ENCODE measurements at regions not wholly inside any gene's neighbourhood (a gene's known extent, or its start where the extent isn't known, plus 50 kb on each side); places are given as distances from the start of the nearest gene placed in this dataset.
"Not testable (repeated sequence)": the region's sequence is repeated elsewhere in the genome, so short reads cannot be mapped to it uniquely, and the experiment has no call there.

DNA sequence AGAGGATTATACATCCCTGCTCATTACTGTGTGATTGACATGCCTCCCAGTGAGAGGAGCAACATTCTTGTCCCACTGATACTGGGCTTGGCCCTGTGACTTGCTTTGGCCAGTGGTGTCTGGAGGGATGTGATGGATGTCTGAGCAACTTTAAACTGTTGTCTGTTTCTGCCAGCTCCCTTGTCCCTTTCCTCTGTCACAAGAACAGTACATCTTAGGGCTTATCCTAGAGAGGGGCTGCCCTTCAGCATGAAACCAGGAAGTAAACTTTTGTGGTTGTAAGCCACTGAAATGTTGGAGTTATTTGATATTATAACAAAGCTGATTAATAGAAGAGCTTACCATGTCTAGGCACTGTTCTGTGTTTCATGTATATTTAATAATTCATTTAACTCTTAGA is 82.9 kb upstream of the GPRC5B start:
- Histone ChIP-seq H3K4me3 (ENCODE audit: low read depth, low read length) (no peak overlapping the region), H3K9me3 (peaks cover 2% of the 10 kb centered on the region; the same call in 1 of the 2 replicates), H3K4me1 (no peaks in the 10 kb centered on the region), H3K27me3 (no peaks in the 10 kb centered on the region), H3K36me3 (no peaks in the 10 kb centered on the region)
- TF ChIP-seq, protein P1, sequence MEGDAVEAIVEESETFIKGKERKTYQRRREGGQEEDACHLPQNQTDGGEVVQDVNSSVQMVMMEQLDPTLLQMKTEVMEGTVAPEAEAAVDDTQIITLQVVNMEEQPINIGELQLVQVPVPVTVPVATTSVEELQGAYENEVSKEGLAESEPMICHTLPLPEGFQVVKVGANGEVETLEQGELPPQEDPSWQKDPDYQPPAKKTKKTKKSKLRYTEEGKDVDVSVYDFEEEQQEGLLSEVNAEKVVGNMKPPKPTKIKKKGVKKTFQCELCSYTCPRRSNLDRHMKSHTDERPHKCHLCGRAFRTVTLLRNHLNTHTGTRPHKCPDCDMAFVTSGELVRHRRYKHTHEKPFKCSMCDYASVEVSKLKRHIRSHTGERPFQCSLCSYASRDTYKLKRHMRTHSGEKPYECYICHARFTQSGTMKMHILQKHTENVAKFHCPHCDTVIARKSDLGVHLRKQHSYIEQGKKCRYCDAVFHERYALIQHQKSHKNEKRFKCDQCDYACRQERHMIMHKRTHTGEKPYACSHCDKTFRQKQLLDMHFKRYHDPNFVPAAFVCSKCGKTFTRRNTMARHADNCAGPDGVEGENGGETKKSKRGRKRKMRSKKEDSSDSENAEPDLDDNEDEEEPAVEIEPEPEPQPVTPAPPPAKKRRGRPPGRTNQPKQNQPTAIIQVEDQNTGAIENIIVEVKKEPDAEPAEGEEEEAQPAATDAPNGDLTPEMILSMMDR (IDR thresholded peaks at IDR 0.05; ENCODE audit: low read depth, low read length), result no peak
- no peak for DNase-seq

DNA sequence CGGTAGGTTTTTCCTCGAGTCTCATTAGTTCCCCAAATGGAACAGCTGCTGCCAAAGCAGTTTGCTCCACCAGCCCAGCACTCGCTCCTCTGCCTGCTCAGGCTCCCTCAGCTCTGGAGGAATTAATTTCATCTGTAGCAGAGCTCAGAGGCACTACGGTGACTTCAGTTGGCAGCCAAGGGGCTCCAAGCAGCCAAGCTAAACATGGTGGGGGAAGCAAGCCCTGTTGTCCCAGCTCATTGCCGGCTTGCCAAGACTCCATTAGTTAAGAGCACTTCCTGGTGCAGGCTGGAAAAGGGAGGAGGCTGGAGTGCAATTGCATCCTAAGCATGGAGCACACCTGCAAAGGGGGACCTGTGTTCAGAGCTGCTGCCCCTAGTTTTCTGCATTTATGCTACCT is 78.7 kb upstream of the GPRC5B start:
- no peak for DNase-seq
- H3K27me3 ChIP-seq, result no peaks in the 10 kb centered on the region
- H3K4me3 ChIP-seq (ENCODE audit: low read depth, low read length), result no peak overlapping the region
- H3K4me1 ChIP-seq, result no peaks in the 10 kb centered on the region
- H3K9me3 ChIP-seq, result peaks cover 2% of the 10 kb centered on the region; the same call in 1 of the 2 replicates
- TF ChIP-seq, protein P1 (IDR thresholded peaks at IDR 0.05; ENCODE audit: low read depth, low read length), result no peak
- H3K36me3 ChIP-seq, result no peaks in the 10 kb centered on the region

DNA sequence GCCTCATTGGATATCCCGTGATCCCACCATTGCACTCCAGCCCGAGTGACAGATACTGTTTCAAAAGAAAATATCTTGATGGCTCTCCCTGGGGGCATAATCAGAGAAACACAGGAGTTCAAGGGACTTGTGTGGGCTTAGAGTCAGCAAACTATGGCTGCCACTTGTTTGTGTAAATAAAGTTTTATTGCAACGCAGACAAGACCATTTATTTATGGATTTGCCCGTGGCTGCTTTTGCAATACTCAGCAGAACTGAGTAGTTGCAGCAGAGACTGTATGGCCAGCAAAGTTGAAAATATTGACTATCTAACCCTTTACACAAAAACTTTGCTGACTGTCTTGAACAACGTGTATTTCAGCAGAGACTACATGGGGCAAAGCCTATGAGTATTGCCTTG is 75.5 kb upstream of the GPRC5B start:
- H3K9me3 ChIP-seq, result no peaks in the 10 kb centered on the region
- no peaks in the 10 kb centered on the region for H3K4me1 ChIP-seq
- H3K36me3 ChIP-seq, result no peaks in the 10 kb centered on the region
- DNase-seq, result no peak
- H3K4me3 ChIP-seq (ENCODE audit: low read depth, low read length), result no peak overlapping the region
- H3K27me3 ChIP-seq, result no peaks in the 10 kb centered on the region
- TF ChIP-seq, protein P1 (IDR thresholded peaks at IDR 0.05; ENCODE audit: low read depth, low read length), result no peak

DNA sequence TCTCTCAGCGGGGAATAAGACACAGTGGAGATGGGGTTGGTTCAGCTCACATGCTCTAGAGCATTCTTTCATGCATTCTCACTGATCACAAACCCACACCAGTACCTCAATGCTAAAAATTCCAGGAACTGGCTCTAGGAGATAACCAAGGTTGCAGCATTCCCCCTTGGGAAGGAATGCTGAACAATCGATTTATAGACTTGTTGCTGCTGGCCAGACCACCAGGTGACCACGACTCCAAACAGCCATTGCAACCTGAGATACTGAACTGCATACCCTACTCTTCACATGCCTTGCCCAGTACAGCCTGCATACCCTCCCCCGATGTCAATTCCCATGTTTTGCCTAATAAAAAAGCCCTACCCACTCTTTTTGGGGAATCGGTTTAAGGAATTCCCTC is 75.1 kb upstream of the GPRC5B start:
- DNase-seq, result no peak
- Histone ChIP-seq H3K27me3 (no peaks in the 10 kb centered on the region), H3K9me3 (no peaks in the 10 kb centered on the region), H3K36me3 (no peaks in the 10 kb centered on the region), H3K4me3 (ENCODE audit: low read depth, low read length) (no peak overlapping the region), H3K4me1 (no peaks in the 10 kb centered on the region)
- TF ChIP-seq, protein P1 (IDR thresholded peaks at IDR 0.05; ENCODE audit: low read depth, low read length), result no peak

DNA sequence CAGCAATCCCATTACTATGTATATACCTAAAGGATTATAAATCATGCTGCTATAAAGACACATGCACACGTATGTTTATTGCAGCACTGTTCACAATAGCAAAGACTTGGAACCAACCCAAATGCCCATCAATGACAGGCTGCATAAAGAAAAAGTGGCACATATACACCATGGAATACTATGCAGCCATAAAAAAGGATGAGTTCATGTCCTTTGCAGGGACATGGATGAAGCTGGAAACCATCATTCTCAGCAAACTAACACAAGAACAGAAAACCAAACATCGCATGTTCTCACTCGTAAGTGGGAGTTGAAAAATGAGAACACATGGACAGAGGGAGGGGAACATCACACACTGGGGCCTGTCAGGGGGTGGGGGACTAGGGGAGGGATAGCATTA is 71.2 kb upstream of the GPRC5B start:
- not testable (repeated sequence) for H3K4me1 ChIP-seq; H3K9me3 ChIP-seq; H3K36me3 ChIP-seq; H3K27me3 ChIP-seq; DNase-seq; H3K4me3 ChIP-seq (ENCODE audit: low read depth, low read length)

DNA sequence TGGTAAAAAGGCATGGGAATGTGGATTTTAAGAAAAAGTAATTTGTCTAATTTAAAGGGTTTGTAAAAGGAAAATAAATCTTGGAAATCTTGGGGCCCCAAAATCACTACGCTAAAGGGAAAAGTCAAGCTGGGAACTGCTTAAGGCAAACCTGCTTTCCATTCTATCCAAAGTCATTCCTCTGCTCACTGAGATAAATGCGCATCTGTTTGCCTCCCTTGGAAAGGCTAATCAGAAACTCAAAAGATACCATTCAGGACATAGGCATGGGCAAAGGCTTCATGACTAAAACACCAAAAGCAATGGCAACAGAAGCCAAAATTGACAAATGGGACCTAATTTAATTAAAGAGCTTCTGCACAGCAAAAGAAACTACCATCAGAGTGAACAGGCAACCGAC is 70.4 kb upstream of the GPRC5B start:
- not testable (repeated sequence) for H3K27me3 ChIP-seq; H3K4me1 ChIP-seq; H3K9me3 ChIP-seq; H3K36me3 ChIP-seq; DNase-seq; H3K4me3 ChIP-seq (ENCODE audit: low read depth, low read length)

DNA sequence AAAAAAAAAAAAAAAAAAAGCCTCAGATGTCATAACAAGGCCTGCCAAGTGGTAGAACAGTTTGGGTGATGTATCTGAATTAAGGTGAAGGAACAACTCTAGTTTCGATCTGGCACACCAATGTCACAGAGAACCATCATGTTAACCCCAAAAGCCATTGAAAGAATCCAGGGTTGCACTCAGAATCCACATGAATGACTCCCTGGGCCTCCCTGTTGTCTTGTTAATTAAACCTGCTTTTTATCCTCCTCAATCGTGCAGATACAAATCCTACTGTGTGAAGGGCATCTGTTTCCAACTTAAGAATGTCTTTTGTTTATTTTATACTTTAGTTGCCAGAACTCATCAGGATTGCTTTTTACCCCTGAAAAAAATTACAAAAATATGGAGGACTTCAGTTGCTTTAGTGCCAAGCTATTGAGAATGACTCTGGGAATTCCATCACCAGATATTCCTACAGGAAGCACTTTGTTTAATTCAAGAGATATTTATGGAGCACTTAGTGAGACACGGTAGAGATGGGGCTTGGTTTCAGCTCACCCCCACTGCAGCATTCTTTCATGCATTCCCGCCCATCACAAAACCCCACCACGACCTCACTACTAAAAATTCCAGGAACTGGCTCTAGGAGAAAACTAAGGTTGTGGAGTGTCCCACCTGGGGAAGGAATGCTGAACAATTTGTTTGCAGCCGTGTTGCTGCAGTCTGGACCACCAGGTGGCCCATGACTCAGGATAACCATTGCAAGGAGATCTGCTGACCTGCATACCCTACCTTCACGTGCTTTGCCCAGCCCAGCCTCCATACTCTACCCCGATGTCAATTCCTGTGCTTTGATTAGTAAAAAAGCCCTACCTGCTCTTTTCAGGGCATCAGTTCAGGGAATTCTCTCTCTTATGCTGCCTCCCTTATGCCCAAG is 63.8 kb upstream of the GPRC5B start:
- no peak for DNase-seq
- Histone ChIP-seq H3K36me3 (no peaks in the 10 kb centered on the region), H3K27me3 (no peaks in the 10 kb centered on the region), H3K4me3 (ENCODE audit: low read depth, low read length) (no peak overlapping the region), H3K9me3 (no peaks in the 10 kb centered on the region), H3K4me1 (no peaks in the 10 kb centered on the region)
- TF ChIP-seq, protein P1 (IDR thresholded peaks at IDR 0.05; ENCODE audit: low read depth, low read length), result no peak

Measured in BE2C (cell line).